HPDE6-E6E7 (cell line): ENCODE measurements at regions not wholly inside any gene's neighbourhood (a gene's known extent, or its start where the extent isn't known, plus 50 kb on each side); places are given as distances from the start of the nearest gene placed in this dataset.
"Not testable (repeated sequence)": the region's sequence is repeated elsewhere in the genome, so short reads cannot be mapped to it uniquely, and the experiment has no call there.

ENCODE experiments used
- DNase-seq: peaks from one replicate; pipeline ENCODE4 v3.0.0; 2011; ENCODE audit warnings: missing footprints; ENCODE audit errors: extremely low spot score

- DNase-seq: no peak
These were observed 276.8 kb downstream of the ASXL3 start for GRCh38 chr18:33854827-33855139.

- DNase-seq: no peak
These were observed 276.2 kb downstream of the ASXL3 start for GRCh38 chr18:33854086-33854826.

- DNase-seq: no peak
These were observed 275.2 kb downstream of the ASXL3 start for GRCh38 chr18:33853187-33853586.

GRCh38 chr18:33851546-33852078, 273.6 kb downstream of the ASXL3 start:
- no peak for DNase-seq

- DNase-seq: no peak
These were observed 271.7 kb downstream of the ASXL3 start for GRCh38 chr18:33849731-33850130.

- no peak for DNase-seq
These were observed 266.2 kb downstream of the ASXL3 start for GRCh38 chr18:33844232-33844631.

GRCh38 chr18:33841221-33841967, 263.4 kb downstream of the ASXL3 start:
- DNase-seq: no peak

- no peak for DNase-seq
These were observed 262.2 kb downstream of the ASXL3 start for GRCh38 chr18:33840212-33840593.

- DNase-seq: peak; percentile 11
These were observed 261.6 kb downstream of the ASXL3 start for GRCh38 chr18:33839452-33840211.

- DNase-seq: no peak
These were observed 260.0 kb downstream of the ASXL3 start for GRCh38 chr18:33838054-33838453.

GRCh38 chr18:33837191-33837590, 259.2 kb downstream of the ASXL3 start:
- no peak for DNase-seq

- DNase-seq: no peak
These were observed 258.5 kb downstream of the ASXL3 start for GRCh38 chr18:33836564-33836963.

- no peak for DNase-seq
These were observed 257.4 kb downstream of the ASXL3 start for GRCh38 chr18:33835419-33835818.

GRCh38 chr18:33833842-33834241, 255.8 kb downstream of the ASXL3 start:
- DNase-seq: no peak

- no peak for DNase-seq
These were observed 253.4 kb downstream of the ASXL3 start for GRCh38 chr18:33831424-33831823.

- no peak for DNase-seq
These were observed 252.2 kb downstream of the ASXL3 start for GRCh38 chr18:33830213-33830612.

- no peak for DNase-seq
These were observed 250.9 kb downstream of the ASXL3 start for GRCh38 chr18:33828949-33829348.

- no peak for DNase-seq
These were observed 248.1 kb downstream of the ASXL3 start for GRCh38 chr18:33826151-33826550.

GRCh38 chr18:33821503-33821902, 243.5 kb downstream of the ASXL3 start:
- DNase-seq: peak; percentile 20

GRCh38 chr18:33820517-33821371, 242.7 kb downstream of the ASXL3 start:
- DNase-seq: no peak

- not testable (repeated sequence) for DNase-seq
These were observed 241.8 kb downstream of the ASXL3 start for GRCh38 chr18:33819692-33820343.
